Naive thymus-derived CD8-positive, alpha-beta T cell (primary cell): ENCODE measurements at regions not wholly inside any gene's neighbourhood (a gene's known extent, or its start where the extent isn't known, plus 50 kb on each side); places are given as distances from the start of the nearest gene placed in this dataset.

Experiments used
- ATAC-seq, 2 donors: fragments of 150-1000 bp; cut with Tn5 transposase in 1 of 2; sonication (Bioruptor Pico), chemical (Tn5 transposase) in 1 of 2; 1 replicate in 1 of 2; 2 replicates in 1 of 2; pipeline ENCODE4 v1.10.0; 2021; ENCODE audit warnings: mild to moderate bottlenecking in 2 of 2, moderate library complexity in 2 of 2
- POLR2A ChIA-PET: fragments of 350-600 bp; sonication (Branson Sonifier 250); formaldehyde crosslinking; loops from one replicate; lab custom pipeline; 2021; ENCODE audit warnings: antibody characterized with exemption; lab: Charles Lee
- DNase-seq, 10 donors: peaks; one replicate each; pipeline versions ENCODE4 v3.0.0 to v3.0.0-alpha.2; 2020 to 2022
- H3K27ac Mint-ChIP-seq, 10 donors: one replicate each; pipeline ENCODE4 v1.8.0; 2020 to 2022; ENCODE audit warnings: mild to moderate bottlenecking in 10 of 10, mixed read lengths in 10 of 10, moderate library complexity in 4 of 10, inconsistent platforms in 1 of 10
- H3K27me3 Mint-ChIP-seq, 5 donors: one replicate each; pipeline ENCODE4 v1.8.0; 2021 to 2022; ENCODE audit warnings: mixed read lengths in 5 of 5
- H3K36me3 Mint-ChIP-seq, 3 donors: one replicate each; pipeline ENCODE4 v1.8.0; 2020 to 2022; ENCODE audit warnings: mixed read lengths in 3 of 3, mild to moderate bottlenecking in 2 of 3, inconsistent platforms in 1 of 3
- H3K4me1 Mint-ChIP-seq, 4 donors: one replicate each; pipeline ENCODE4 v1.8.0; 2021 to 2022; ENCODE audit warnings: mixed read lengths in 4 of 4
- H3K4me3 Mint-ChIP-seq, 10 donors: one replicate each; pipeline ENCODE4 v1.8.0; 2020 to 2022; ENCODE audit warnings: mild to moderate bottlenecking in 10 of 10, mixed read lengths in 10 of 10, moderate library complexity in 6 of 10, inconsistent platforms in 1 of 10
- H3K9me3 Mint-ChIP-seq, 9 donors: one replicate each; pipeline ENCODE4 v1.8.0; 2020 to 2022; ENCODE audit warnings: mixed read lengths in 9 of 9, mild to moderate bottlenecking in 3 of 9, inconsistent platforms in 1 of 9, moderate library complexity in 1 of 9

DNA sequence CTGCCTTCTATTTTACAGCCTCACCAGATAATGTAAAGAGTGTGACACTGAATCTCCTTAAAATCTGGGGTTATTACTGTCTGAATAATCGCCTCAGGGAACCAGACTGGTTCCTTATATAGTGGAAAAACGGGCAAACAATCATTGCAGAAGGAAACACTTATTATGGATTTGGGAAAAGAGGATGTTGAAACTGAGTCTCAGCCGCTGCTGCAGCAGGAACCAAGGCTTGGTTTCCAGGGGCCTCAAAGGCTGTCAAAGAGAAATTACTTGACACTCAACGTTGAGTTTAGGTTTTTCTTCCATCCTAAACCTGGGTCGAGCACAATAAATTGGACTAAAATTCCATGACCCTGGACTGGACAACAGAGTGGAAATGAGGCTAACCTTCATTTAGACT is 103.8 kb upstream of the AHR start:
- Mint-ChIP-seq H3K27me3 (peaks cover 0 to 3% (median 0%) of the 10 kb centered on the region in 5 donors), H3K4me3 (no peak overlapping the region), H3K9me3 (no peaks in the 10 kb centered on the region), H3K4me1 (peaks cover 3 to 8% (median 7%) of the 10 kb centered on the region in 4 donors), H3K27ac (peak overlapping the region in 1 of 10 donors; percentile 36), H3K36me3 (no peaks in the 10 kb centered on the region)
- ATAC-seq (no peak), DNase-seq (no peak)
- POLR2A ChIA-PET, result no interaction called here

DNA sequence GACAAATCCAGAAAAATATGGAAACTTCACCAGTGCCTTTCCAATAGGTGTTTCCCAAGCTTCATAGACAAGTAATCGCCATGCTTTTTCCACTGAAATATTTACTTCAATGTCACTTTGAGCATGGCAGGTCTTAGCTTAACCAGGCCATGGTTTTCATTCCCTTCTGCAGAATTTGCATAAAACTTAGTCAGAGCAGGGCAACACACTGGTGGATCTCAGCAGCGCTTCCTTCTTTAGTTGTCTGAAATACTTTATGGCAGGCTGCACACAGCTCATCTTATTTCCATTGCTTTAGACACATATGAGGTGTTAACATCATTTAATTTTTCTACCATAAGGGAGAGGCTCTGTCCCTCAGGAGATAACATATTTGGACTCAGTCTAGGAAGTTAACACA is 102.9 kb upstream of the AHR start:
- Mint-ChIP-seq H3K4me1 (peaks cover 3 to 8% (median 7%) of the 10 kb centered on the region in 4 donors), H3K27ac (no peak overlapping the region), H3K36me3 (no peaks in the 10 kb centered on the region), H3K4me3 (no peak overlapping the region), H3K9me3 (no peaks in the 10 kb centered on the region), H3K27me3 (peaks cover 0 to 3% (median 0%) of the 10 kb centered on the region in 5 donors)
- POLR2A ChIA-PET, result no interaction called here
- ATAC-seq (no peak), DNase-seq (no peak)

DNA sequence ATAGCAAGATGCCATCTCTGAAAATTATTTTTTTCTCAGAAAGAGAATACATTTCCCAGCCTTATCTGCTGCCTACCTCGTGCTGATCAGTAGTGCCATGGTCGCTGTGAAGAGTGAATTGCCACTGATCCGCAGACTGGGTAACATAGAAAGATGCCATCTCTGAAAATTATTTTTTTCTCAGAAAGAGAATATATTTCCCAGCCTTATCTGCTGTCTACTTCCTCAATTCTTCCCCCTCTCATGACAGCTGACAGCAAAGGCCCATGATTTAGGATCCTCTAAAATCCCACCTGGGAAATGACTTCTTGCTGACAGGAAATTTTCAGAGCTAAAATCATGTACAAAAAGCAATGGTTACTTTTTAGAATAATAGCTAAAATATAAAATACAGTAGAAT is 92.5 kb upstream of the AHR start:
- no peak for ATAC-seq
- peaks cover 0 to 2% (median 0%) of the 10 kb centered on the region in 9 donors for H3K9me3 Mint-ChIP-seq
- peaks cover 0 to 2% (median 0%) of the 10 kb centered on the region in 4 donors for H3K4me1 Mint-ChIP-seq
- POLR2A ChIA-PET, result no interaction called here
- no peaks in the 10 kb centered on the region for H3K36me3 Mint-ChIP-seq
- no peak overlapping the region for H3K4me3 Mint-ChIP-seq
- DNase-seq, result no peak
- H3K27me3 Mint-ChIP-seq, result no peaks in the 10 kb centered on the region
- H3K27ac Mint-ChIP-seq, result no peak overlapping the region

DNA sequence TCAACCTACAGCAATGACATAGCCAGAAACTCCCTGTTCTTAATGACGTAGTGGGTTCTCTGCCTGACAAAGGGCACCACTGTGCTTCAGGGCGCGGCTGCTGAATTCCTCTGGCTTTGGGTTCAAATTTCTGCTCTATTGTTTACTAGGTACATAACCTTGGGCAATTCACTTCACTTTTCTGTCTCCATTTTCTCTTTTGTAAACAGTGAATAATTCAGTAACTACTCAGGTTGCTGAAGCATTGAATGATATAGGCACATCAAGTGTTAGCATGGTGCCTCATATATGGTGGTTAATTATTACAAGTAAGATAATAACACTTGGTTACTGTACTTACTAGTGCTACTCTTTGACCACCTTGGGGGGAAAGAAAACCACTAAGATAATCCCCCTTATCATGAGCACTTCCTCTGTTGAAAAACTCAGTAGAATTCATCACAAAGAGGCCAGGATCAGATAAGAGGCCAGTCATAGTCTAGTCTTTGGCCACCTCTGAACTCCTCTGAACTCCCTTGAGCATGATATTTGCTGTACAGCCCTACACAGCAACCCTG is 92.0 kb upstream of the AHR start:
- no peak overlapping the region for H3K4me3 Mint-ChIP-seq
- H3K27ac Mint-ChIP-seq, result peak overlapping the region in 1 of 10 donors; percentile 34
- ATAC-seq, result no peak
- H3K27me3 Mint-ChIP-seq, result no peaks in the 10 kb centered on the region
- DNase-seq, result no peak
- H3K4me1 Mint-ChIP-seq, result peaks cover 0 to 2% (median 0%) of the 10 kb centered on the region in 4 donors
- H3K36me3 Mint-ChIP-seq, result no peaks in the 10 kb centered on the region
- POLR2A ChIA-PET, result no interaction called here
- H3K9me3 Mint-ChIP-seq, result peaks cover 0 to 2% (median 0%) of the 10 kb centered on the region in 9 donors

DNA sequence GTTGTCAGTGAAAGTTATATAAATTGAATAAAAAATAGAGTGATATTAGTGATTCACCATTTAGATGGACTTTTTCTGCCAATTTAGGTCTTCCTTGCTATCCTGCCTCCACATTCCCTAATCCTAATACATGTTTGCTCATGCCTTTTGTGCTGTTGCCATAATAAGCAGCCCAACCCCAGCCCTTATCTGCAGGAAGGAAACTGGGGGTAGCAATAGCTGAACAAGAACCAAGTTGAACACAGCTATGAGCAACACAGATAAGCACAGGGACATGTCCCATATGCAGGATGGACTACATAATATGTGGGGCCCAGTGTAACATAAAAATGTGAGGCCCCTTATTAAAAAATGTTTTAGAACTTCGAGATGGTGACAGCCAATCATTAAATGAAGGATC is 91.2 kb upstream of the AHR start:
- peaks cover 0 to 2% (median 0%) of the 10 kb centered on the region in 9 donors for H3K9me3 Mint-ChIP-seq
- H3K4me1 Mint-ChIP-seq, result peaks cover 0 to 2% (median 0%) of the 10 kb centered on the region in 4 donors
- no peak overlapping the region for H3K27ac Mint-ChIP-seq
- no peak overlapping the region for H3K4me3 Mint-ChIP-seq
- no peaks in the 10 kb centered on the region for H3K27me3 Mint-ChIP-seq
- no peaks in the 10 kb centered on the region for H3K36me3 Mint-ChIP-seq
- ATAC-seq (no peak), DNase-seq (no peak)
- POLR2A ChIA-PET, result no interaction called here

DNA sequence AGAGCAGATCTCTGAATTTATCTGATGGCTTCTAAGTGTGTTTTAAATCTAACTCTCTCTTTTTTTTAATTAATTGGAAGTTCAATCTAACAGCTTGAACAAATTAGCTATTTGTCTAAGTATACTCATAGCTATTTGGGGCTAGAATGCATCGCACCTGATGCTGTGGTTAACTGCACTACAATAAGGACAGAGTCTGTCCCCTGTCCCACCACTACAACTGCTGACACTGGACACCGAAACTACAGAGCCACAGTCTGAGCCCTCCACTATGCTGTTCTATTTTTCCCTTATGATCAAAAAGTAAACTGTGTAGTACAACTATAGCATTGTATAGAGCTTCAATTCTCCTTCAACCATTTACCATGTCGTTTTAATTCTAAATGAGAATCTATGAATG is 89.4 kb upstream of the AHR start:
- DNase-seq, result no peak
- Mint-ChIP-seq H3K4me3 (no peak overlapping the region), H3K4me1 (peaks cover 0 to 2% (median 0%) of the 10 kb centered on the region in 4 donors), H3K27me3 (no peaks in the 10 kb centered on the region), H3K36me3 (no peaks in the 10 kb centered on the region), H3K27ac (peak overlapping the region in 1 of 10 donors; percentile 40), H3K9me3 (no peaks in the 10 kb centered on the region)
- POLR2A ChIA-PET, result no interaction called here
- ATAC-seq, result no peak

DNA sequence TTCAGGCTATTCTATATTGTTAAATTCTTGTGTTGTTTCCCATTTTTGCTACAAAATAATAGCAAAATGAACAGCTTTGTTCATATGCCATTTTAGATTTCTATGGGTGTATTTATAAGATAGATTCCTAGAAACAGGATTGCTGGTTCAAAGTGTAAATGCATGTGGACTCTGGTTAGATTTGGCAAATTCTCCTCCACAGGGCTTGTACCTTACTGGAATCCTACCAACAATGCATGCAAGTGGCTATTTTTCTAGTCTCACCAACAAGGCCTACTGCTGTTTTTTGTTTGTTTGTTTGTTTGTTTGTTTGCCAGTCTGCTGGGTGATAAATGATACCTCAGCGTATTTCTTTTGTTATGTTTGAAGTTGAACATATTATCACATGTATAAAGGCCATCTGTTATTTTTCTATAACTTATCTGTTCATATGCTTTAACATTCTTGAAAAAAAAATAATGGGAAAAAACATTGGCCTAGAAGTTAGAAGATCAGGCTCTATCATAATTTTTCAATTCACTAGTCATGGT is 87.1 kb upstream of the AHR start:
- DNase-seq (no peak), ATAC-seq (no peak)
- H3K9me3 Mint-ChIP-seq, result peaks cover 0 to 7% (median 0%) of the 10 kb centered on the region in 9 donors
- peaks cover 0 to 10% (median 3%) of the 10 kb centered on the region in 3 donors for H3K36me3 Mint-ChIP-seq
- POLR2A ChIA-PET, result no interaction called here
- no peak overlapping the region for H3K4me3 Mint-ChIP-seq
- H3K27me3 Mint-ChIP-seq, result no peaks in the 10 kb centered on the region
- H3K27ac Mint-ChIP-seq, result no peak overlapping the region
- peaks cover 0 to 2% (median 0%) of the 10 kb centered on the region in 4 donors for H3K4me1 Mint-ChIP-seq

DNA sequence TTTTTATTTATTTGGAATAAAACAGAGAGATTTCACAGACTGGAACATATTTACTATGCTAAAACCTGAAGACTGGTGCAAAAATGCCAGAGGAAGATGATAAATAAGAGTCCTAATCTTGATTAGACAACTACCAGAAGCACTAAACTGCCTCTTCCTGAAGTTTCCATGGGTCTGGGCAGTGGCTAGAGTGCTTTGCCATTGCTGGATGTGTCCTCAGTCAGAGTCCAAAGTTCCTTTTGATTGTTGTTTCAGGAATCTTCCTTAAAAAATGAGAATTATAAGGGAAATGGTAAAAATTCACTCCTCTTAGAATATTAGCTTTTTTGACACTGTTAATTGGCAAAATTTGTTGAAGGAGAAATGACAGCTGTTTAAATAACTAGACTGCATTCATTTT is 86.3 kb upstream of the AHR start:
- Mint-ChIP-seq H3K27ac (no peak overlapping the region), H3K36me3 (peaks cover 0 to 10% (median 3%) of the 10 kb centered on the region in 3 donors), H3K4me3 (no peak overlapping the region), H3K9me3 (peaks cover 0 to 10% (median 0%) of the 10 kb centered on the region in 9 donors), H3K4me1 (no peaks in the 10 kb centered on the region), H3K27me3 (no peaks in the 10 kb centered on the region)
- POLR2A ChIA-PET, result no interaction called here
- no peak for DNase-seq
- ATAC-seq, result no peak

DNA sequence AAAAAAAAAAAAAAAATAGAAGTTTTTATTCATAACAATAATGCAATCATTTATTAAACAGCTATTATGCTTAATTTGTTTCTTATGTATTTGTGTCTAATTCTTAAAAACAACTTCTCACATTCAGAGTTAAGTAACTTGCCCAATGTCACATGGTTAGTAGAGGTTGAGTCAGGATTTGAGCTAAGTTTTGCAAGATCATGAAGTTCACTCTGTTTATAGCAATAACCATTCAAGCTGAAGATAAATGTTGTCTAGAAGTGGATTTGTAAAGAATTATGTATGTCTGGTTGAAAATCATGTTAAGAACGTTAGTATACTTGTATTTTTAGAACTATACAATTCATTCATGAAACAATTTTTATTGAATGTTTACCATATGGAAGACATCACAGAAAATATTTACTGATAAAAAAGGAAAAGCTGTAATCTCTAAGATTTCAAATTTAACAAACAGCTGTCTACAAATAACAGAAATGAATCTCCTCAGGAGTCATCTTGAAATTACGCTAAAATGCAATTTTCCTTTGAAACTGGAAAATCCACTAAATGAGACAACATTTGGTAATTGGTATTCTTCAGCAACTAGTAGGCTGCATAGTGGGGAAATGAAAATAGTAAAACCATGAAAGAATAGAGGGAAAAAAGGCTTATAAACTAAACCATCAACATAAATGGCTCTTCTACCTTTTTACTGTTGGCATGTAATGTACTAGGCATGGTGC is 70.5 kb upstream of the AHR start:
- POLR2A ChIA-PET, result interaction anchor here (0.7 kb wide), 1 partner anchor 70 kb away, joined by 3 read pairs; the partner anchor contains the start of gene AHR
- Mint-ChIP-seq H3K27me3 (no peaks in the 10 kb centered on the region), H3K4me3 (no peak overlapping the region), H3K36me3 (no peaks in the 10 kb centered on the region), H3K4me1 (peaks cover 0 to 3% (median 2%) of the 10 kb centered on the region in 4 donors), H3K27ac (peak overlapping the region in 1 of 10 donors; percentile 37), H3K9me3 (peaks cover 0 to 2% (median 0%) of the 10 kb centered on the region in 9 donors)
- DNase-seq, result no peak
- no peak for ATAC-seq

DNA sequence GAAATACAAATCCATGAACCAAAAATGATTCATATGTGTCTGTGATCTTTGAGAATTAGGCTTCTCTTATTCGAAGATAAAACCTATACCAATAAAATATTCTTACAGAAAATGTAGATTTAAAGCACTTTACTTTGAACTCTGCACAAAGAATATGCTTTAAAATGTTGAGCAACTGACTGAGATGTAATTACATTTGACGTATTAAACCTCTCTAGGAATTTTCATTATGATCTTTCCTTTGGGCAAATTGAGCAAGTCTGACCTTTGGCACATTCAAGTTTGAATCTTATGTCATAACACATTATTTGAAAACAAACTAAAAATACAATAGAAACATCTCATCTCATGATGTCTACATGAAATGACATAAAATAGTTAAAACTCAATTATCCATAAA is 69.2 kb upstream of the AHR start:
- Mint-ChIP-seq H3K4me3 (no peak overlapping the region), H3K4me1 (peaks cover 3 to 14% (median 13%) of the 10 kb centered on the region in 4 donors), H3K36me3 (no peaks in the 10 kb centered on the region), H3K9me3 (peaks cover 0 to 2% (median 0%) of the 10 kb centered on the region in 9 donors), H3K27me3 (no peaks in the 10 kb centered on the region), H3K27ac (no peak overlapping the region)
- POLR2A ChIA-PET, result no interaction called here
- no peak for DNase-seq
- ATAC-seq, result no peak

DNA sequence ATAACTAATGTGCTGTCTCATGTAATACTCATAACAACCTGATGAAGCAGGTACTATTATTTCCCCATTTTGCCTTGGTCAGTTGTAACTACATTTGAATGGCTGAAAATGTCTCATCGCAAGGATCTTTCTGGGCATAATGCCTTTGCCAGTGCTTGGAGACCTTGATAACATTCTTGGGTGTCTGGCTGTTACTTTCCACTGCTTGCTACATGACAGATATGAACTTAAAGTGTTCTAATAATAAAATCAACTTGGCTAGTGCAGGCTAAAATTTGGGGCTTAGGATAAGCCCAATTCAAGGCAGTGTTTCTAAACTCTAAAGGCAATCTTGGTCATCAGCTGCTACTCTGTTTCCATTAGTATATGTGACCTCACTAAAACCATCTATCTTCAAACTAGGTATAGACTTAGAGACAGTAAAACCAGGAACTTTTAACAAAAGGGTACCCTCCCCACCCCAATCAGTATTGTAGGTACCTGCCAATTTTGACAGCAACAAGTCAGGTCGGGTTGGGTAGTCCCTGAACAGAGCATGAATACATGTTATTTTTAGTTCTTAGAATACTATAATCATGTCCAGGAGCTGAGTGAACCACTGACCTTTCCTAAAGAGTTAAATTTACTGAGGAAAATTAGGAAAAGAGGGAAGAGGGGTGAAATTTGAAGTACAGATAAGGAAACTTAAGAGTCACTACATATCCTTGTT is 68.2 kb upstream of the AHR start:
- POLR2A ChIA-PET, result no interaction called here

DNA sequence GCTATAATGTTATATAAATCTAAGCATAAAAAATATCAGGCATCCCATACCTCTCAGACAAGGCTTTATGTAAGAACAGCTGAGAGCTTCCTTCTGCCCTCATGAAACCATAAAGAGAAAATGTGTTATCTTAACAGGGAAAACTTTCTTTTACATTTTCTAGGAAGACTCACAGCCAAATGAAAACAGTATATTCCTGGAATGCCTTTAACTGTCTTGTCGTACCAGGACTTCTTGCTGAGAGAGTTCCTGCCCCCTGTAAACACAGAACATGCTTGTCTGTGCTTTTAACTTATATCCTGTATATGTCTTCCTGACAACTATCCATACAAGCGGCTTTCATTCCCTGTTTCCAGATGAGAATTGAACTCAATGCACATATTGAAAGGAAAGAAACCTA is 64.8 kb upstream of the AHR start:
- peak in 2 of 10 donors; percentile 1 to 2 for DNase-seq
- Mint-ChIP-seq H3K27ac (peak overlapping the region; percentile 93 to 100 (median 98)), H3K36me3 (peaks cover 0 to 3% (median 0%) of the 10 kb centered on the region in 3 donors), H3K4me1 (peaks cover 10 to 40% (median 33%) of the 10 kb centered on the region in 4 donors), H3K9me3 (peaks cover 0 to 10% (median 0%) of the 10 kb centered on the region in 9 donors), H3K27me3 (no peaks in the 10 kb centered on the region), H3K4me3 (peak overlapping the region in 8 of 10 donors; percentile 70 to 88 (median 84))
- POLR2A ChIA-PET, result no interaction called here
- ATAC-seq, result no peak

More for the DNA sequence above, 68.2 kb upstream of the AHR start:
- ATAC-seq (no peak), DNase-seq (no peak)
- Mint-ChIP-seq H3K27me3 (no peaks in the 10 kb centered on the region), H3K27ac (peak overlapping the region in 2 of 10 donors; percentile 2 to 20), H3K4me3 (no peak overlapping the region), H3K9me3 (peaks cover 0 to 3% (median 0%) of the 10 kb centered on the region in 9 donors), H3K36me3 (no peaks in the 10 kb centered on the region), H3K4me1 (peaks cover 4 to 23% (median 22%) of the 10 kb centered on the region in 4 donors)
